Stomach (tissue), 8 donors: ENCODE measurements at regions not wholly inside any gene's neighbourhood (a gene's known extent, or its start where the extent isn't known, plus 50 kb on each side); places are given as distances from the start of the nearest gene placed in this dataset.

Source experiments
- DNase-seq, 2 donors: peaks; one replicate each; pipeline versions ENCODE4 v3.0.0 to v3.0.0-alpha.2; 2013 to 2019
- H3K27ac ChIP-seq, 5 donors: fragments of 200-600 bp in 4 of 5; sonication (generic) in 4 of 5; one replicate each; pipeline ENCODE4 v1.5.1; 2013 to 2019; ENCODE audit warnings: mild to moderate bottlenecking in 1 of 5, moderate library complexity in 1 of 5
- H3K27me3 ChIP-seq, 3 donors: fragments of 200-600 bp; sonication (generic); one replicate each; pipeline ENCODE4 v1.5.1; 2017 to 2019; ENCODE audit warnings: mixed run types in 1 of 3
- H3K36me3 ChIP-seq, 4 donors: fragments of 200-600 bp; sonication (generic); 1 replicate in 3 of 4; 2 replicates in 1 of 4; pipeline ENCODE4 v1.5.1; 2016 to 2019
- H3K4me1 ChIP-seq, 4 donors: fragments of 200-600 bp; sonication (generic); one replicate each; pipeline ENCODE4 v1.5.1; 2016 to 2019
- H3K4me3 ChIP-seq, 4 donors: fragments of 200-600 bp; sonication (generic) in 3 of 4; one replicate each; pipeline ENCODE4 v1.5.1; 2016 to 2019; ENCODE audit warnings: mild to moderate bottlenecking in 1 of 4
- H3K9me3 ChIP-seq, 4 donors: fragments of 200-600 bp; sonication (generic); one replicate each; pipeline ENCODE4 v1.5.1; 2016 to 2019
- CTCF ChIP-seq, 7 experiments: fragments of 450-650 bp in 4 of 7; fragments of 200-600 bp in 3 of 7; sonication (generic) in 3 of 7; IDR thresholded peaks; one replicate each; pipeline ENCODE4 v1.5.1; 2016 to 2019; ENCODE audit warnings: antibody characterized with exemption in 7 of 7, control low read depth in 2 of 7, mild to moderate bottlenecking in 1 of 7
- EP300 ChIP-seq: sonication (generic); formaldehyde crosslinking; IDR thresholded peaks from one replicate; pipeline ENCODE4 v1.6.1; 2017; ENCODE audit warnings: antibody characterized with exemption
- POLR2A ChIP-seq, 4 donors: fragments of 450-650 bp; IDR thresholded peaks; one replicate each; pipeline ENCODE4 v1.6.1; 2016; ENCODE audit warnings: antibody characterized with exemption in 4 of 4, control low read depth in 2 of 4, mild to moderate bottlenecking in 1 of 4, moderate library complexity in 1 of 4
- POLR2AphosphoS5 ChIP-seq, 3 donors: sonication (generic); formaldehyde crosslinking; IDR thresholded peaks; one replicate each; pipeline ENCODE4 v1.6.1; 2016; ENCODE audit warnings: antibody characterized with exemption in 3 of 3
- WGBS, 5 donors: extraction: QIAGEN DNeasy Blood & Tissue Kit in 3 of 5; methylation state at CpG; one replicate each; pipeline versions ENCODE4 v1.1.5 to v1.1.7; 2013 to 2018; 5-methylcytosine and 5-hydroxymethylcytosine counted together
- intact Hi-C: fragments of 100-400 bp; cut with DNase I; formaldehyde crosslinking; loops from one replicate; pipeline ENCODE4 v1.15.1; 2023; ENCODE audit warnings: low total_unique reads
- donor health status: healthy with polysubstance abuse.
- donor health status: Bipolar disorder and iron deficiency.
- donor health status: healthy.

GRCh38 chr2:18426174-18426573 lies 134.3 kb downstream of the RDH14 start:
- intact Hi-C loops: no loop called here
- no peaks in the 10 kb centered on the region for H3K27me3 ChIP-seq
- no peak for TF ChIP-seq CTCF (IDR thresholded peaks at IDR 0.05)
- TF ChIP-seq POLR2AphosphoS5 (IDR thresholded peaks at IDR 0.05): no peak
- no peak for TF ChIP-seq POLR2A (IDR thresholded peaks at IDR 0.05)
- TF ChIP-seq EP300: no peak
- no peak overlapping the region for H3K4me3 ChIP-seq
- no peaks in the 10 kb centered on the region for H3K36me3 ChIP-seq
- H3K9me3 ChIP-seq: no peaks in the 10 kb centered on the region
- WGBS, 5 donors: 55 to 69% (median 57%) methylated on average over 1 of the region's 1 CpG
- H3K4me1 ChIP-seq: peaks cover 0 to 5% (median 0%) of the 10 kb centered on the region in 4 donors
- H3K27ac ChIP-seq: no peak overlapping the region
- no peak for DNase-seq

- Histone ChIP-seq H3K36me3 (no peaks in the 10 kb centered on the region), H3K4me1 (peaks cover 0 to 5% (median 0%) of the 10 kb centered on the region in 4 donors), H3K27ac (no peak overlapping the region), H3K27me3 (no peaks in the 10 kb centered on the region), H3K9me3 (no peaks in the 10 kb centered on the region), H3K4me3 (no peak overlapping the region)
- peak in 1 of 2 donors; percentile 65 for DNase-seq
- TF ChIP-seq CTCF (IDR thresholded peaks at IDR 0.05) (no peak), POLR2AphosphoS5 (IDR thresholded peaks at IDR 0.05) (no peak), EP300 (no peak), POLR2A (IDR thresholded peaks at IDR 0.05) (no peak)
- intact Hi-C loops: no loop called here
- 40 to 64% (median 54%) methylated on average over 3 of the region's 3 CpGs for WGBS, 5 donors
Observed at GRCh38 chr2:18425210-18425703, 135.2 kb downstream of the RDH14 start.

- Histone ChIP-seq H3K27ac (no peak overlapping the region), H3K27me3 (no peaks in the 10 kb centered on the region), H3K4me1 (peaks cover 0 to 5% (median 0%) of the 10 kb centered on the region in 4 donors), H3K36me3 (no peaks in the 10 kb centered on the region), H3K9me3 (no peaks in the 10 kb centered on the region), H3K4me3 (no peak overlapping the region)
- DNase-seq: no peak
- no peak for TF ChIP-seq EP300
- TF ChIP-seq CTCF (IDR thresholded peaks at IDR 0.05): no peak
- no peak for TF ChIP-seq POLR2AphosphoS5 (IDR thresholded peaks at IDR 0.05)
- no peak for TF ChIP-seq POLR2A (IDR thresholded peaks at IDR 0.05)
- intact Hi-C loops: no loop called here
Observed at GRCh38 chr2:18423636-18424035, 136.8 kb downstream of the RDH14 start.

GRCh38 chr2:18422432-18423165 lies 137.9 kb downstream of the RDH14 start:
- H3K27ac ChIP-seq: no peak overlapping the region
- no peaks in the 10 kb centered on the region for H3K27me3 ChIP-seq
- intact Hi-C loops: no loop called here
- no peak for DNase-seq
- no peak overlapping the region for H3K4me3 ChIP-seq
- no peaks in the 10 kb centered on the region for H3K9me3 ChIP-seq
- TF ChIP-seq CTCF (IDR thresholded peaks at IDR 0.05) (no peak), POLR2AphosphoS5 (IDR thresholded peaks at IDR 0.05) (no peak), EP300 (no peak), POLR2A (IDR thresholded peaks at IDR 0.05) (no peak)
- no peaks in the 10 kb centered on the region for H3K36me3 ChIP-seq
- H3K4me1 ChIP-seq: peaks cover 0 to 5% (median 0%) of the 10 kb centered on the region in 4 donors
- WGBS, 5 donors: 62 to 80% (median 75%) methylated on average over 2 of the region's 2 CpGs
